Fibroblast of mammary gland (primary cell): ENCODE measurements at regions not wholly inside any gene's neighbourhood (a gene's known extent, or its start where the extent isn't known, plus 50 kb on each side); places are given as distances from the start of the nearest gene placed in this dataset.

Experiments used
- DNase-seq: peaks from one replicate; pipeline ENCODE4 v3.0.0-alpha.2; 2010; ENCODE audit warnings: low read depth
- H3K4me3 ChIP-seq: 2 replicates; pipeline ENCODE4 v1.5.1; 2011; ENCODE audit warnings: low read depth, mild to moderate bottlenecking, low read length, moderate library complexity; ENCODE audit not compliant: control insufficient read depth
- TF ChIP-seq, protein P1 (sequence below): conservative IDR thresholded peaks from 2 replicates; pipeline ENCODE4 v1.5.1; 2011; ENCODE audit warnings: low read depth, low read length, inconsistent platforms; ENCODE audit not compliant: control insufficient read depth, insufficient read depth

DNA sequence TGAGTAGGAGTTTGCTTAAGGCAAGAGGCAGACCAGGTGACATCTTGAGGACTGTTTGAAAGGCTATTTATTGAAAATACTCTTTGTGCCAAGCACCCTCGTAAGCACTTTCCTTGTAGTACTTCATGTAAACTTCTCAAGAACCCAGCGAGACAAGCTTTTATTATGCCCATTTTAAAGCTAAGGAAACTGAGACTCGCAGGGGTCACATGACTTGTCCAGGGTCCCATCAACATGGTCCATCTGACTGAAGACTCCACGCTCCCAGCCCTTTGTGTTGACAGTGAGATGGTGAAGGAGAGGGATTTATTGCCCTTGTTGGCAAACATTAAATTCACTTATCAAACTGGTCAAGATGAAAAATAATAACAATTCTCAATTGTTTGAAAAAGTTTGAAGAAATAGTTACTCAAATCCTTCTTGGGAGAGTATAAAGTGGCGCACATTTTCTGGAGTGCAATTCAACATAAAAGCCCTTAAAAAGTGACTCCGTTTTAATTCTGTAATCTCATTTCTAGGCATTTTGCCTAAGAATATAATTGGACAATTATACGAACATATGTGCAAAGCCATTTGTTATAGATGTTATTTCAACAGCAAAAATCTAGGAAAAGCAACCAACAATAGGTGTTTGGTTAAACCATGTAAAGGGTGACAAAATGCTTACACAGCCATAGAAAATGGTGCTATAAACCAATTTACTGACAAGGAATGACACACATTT, 270.5 kb upstream of the NCKAP5 start:
- DNase-seq: no peak
- TF ChIP-seq, protein P1, sequence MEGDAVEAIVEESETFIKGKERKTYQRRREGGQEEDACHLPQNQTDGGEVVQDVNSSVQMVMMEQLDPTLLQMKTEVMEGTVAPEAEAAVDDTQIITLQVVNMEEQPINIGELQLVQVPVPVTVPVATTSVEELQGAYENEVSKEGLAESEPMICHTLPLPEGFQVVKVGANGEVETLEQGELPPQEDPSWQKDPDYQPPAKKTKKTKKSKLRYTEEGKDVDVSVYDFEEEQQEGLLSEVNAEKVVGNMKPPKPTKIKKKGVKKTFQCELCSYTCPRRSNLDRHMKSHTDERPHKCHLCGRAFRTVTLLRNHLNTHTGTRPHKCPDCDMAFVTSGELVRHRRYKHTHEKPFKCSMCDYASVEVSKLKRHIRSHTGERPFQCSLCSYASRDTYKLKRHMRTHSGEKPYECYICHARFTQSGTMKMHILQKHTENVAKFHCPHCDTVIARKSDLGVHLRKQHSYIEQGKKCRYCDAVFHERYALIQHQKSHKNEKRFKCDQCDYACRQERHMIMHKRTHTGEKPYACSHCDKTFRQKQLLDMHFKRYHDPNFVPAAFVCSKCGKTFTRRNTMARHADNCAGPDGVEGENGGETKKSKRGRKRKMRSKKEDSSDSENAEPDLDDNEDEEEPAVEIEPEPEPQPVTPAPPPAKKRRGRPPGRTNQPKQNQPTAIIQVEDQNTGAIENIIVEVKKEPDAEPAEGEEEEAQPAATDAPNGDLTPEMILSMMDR: no peak
- H3K4me3 ChIP-seq: no peak overlapping the region

- TF ChIP-seq, protein P1: no peak
These were observed 271.4 kb upstream of the NCKAP5 start for GRCh38 chr2:133839677-133840076.

DNA sequence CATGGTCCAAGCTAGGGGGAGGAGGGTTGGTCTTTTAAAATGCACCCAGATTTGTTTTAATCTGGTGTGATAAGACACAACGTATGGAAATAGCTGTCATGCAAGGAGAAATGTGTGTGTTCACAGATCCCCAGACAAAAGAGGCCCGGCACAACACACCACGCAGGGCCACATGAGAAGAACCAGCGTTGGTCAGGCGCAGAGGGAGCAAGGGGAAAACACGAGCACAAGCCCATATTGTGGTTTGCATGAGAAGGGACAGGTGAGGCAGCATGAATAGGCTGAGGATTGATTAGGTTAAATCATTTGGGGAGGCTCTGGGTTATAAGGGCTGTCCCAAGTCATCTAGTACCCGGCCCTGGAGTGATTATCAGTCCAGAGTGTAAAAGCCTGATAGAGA, 272.5 kb upstream of the NCKAP5 start:
- TF ChIP-seq, protein P1: no peak
- H3K4me3 ChIP-seq: no peak overlapping the region
- no peak for DNase-seq

More at GRCh38 chr2:133839677-133840076, 271.4 kb upstream of the NCKAP5 start:
- no peak for DNase-seq
- H3K4me3 ChIP-seq: no peak overlapping the region

DNA sequence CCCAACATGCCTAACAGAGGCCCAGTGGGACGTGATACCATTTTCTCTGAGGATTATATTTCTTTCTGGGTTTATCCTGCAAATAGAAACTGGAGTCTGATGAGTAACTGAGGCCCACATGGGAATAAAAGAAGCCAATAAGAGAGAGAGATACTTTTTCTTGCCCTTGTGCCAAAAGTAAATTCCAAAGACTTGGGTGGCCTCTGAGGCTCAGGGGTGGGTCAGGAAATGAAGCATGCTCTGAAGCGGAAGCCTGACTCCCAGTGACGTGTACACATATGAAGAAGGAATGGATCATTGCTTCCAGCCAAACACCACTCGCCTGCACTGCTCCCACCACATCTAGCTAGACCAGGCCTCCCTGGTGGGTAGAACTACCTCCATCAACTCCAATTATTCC, 273.6 kb upstream of the NCKAP5 start:
- peak; percentile 94 for DNase-seq
- TF ChIP-seq, protein P1: no peak

DNA sequence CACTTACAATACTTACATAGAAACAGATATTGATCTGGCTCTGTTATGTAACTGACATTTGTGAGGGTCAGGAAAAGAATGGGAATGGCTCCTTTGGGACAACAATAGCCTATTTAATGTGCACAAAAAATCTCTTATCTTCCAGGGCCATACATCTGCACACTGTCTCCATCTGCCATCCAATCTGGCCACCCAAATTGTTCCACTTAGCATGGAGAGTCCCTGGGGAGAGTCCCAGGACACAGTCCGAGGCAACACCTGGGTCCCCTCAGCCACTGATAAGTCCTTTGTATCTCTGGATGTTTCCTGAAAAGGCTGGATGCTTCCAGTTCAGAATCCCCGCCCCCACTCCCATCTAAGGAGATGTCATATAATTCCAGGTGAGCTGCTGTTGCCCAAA, 274.2 kb upstream of the NCKAP5 start:
- no peak for DNase-seq
- TF ChIP-seq, protein P1: no peak
- H3K4me3 ChIP-seq: no peak overlapping the region

More for the DNA sequence above, 273.6 kb upstream of the NCKAP5 start:
- H3K4me3 ChIP-seq: no peak overlapping the region

DNA sequence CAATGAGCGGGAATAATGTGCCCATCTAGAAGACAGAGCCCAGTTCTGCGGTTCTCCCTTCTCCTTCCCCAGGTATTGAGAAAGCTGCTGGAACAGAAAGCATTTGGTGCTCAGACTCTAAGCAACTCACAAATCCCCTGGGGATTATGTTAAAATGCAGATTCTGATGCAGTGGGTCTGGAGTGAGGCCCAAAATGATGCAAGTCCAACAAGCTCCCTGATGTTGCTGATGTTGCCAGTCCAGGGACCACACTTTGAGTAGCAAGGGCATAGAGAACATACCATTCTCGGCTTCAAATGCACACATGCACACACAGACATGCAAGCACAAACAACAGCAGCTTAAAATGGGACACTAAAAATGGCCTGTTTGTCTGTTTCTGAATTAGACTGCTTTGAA, 274.8 kb upstream of the NCKAP5 start:
- peak; percentile 43 for DNase-seq
- TF ChIP-seq, protein P1: no peak
- H3K4me3 ChIP-seq: no peak overlapping the region

DNA sequence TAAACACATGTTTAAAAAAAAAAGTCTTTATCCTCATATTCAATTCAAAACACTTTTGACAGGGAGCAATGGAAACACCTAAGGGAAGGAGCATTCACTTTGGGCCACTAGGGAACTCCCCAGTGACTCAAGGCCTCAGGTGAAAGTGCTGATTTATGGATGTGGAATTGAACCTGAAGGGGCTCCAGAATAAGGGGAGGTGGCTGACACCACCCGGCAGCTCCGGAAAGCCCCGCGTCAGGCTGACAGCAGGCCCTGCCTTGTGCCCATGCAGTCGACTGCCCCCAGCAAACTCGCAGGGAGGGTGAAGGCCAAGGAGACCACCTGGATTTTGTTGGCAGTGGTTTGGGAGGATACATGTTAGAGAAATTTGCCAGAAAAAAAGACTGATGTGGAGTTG, 275.3 kb upstream of the NCKAP5 start:
- DNase-seq: no peak
- TF ChIP-seq, protein P1: no peak
- H3K4me3 ChIP-seq: no peak overlapping the region
